RWPE1 (cell line): ENCODE measurements at regions not wholly inside any gene's neighbourhood (a gene's known extent, or its start where the extent isn't known, plus 50 kb on each side); places are given as distances from the start of the nearest gene placed in this dataset.
"Not testable (repeated sequence)": the region's sequence is repeated elsewhere in the genome, so short reads cannot be mapped to it uniquely, and the experiment has no call there.

ENCODE experiments used
- CTCF ChIA-PET: fragments of 350-600 bp; sonication (Branson Sonifier 250); formaldehyde crosslinking; extraction: SDS; loops from one replicate; lab custom pipeline; 2021; lab: Yijun Ruan, JAX
- POLR2A ChIA-PET: fragments of 400-600 bp; formaldehyde crosslinking; extraction: SDS; loops from one replicate; lab custom pipeline; 2020; ENCODE audit warnings: antibody characterized with exemption; ENCODE audit not compliant: low non-redundant PET; lab: Yijun Ruan, JAX
- DNase-seq: peaks from one replicate; pipeline ENCODE4 v3.0.0; 2012; ENCODE audit warnings: low spot score
- H3K27ac ChIP-seq: fragments of 450-650 bp; 2 replicates; pipeline ENCODE4 v1.5.1; 2017
- TF ChIP-seq, protein P1 (sequence below): fragments of 450-650 bp; conservative IDR thresholded peaks from 2 replicates; pipeline ENCODE4 v1.5.1; 2017; ENCODE audit warnings: low read depth, mild to moderate bottlenecking

DNA sequence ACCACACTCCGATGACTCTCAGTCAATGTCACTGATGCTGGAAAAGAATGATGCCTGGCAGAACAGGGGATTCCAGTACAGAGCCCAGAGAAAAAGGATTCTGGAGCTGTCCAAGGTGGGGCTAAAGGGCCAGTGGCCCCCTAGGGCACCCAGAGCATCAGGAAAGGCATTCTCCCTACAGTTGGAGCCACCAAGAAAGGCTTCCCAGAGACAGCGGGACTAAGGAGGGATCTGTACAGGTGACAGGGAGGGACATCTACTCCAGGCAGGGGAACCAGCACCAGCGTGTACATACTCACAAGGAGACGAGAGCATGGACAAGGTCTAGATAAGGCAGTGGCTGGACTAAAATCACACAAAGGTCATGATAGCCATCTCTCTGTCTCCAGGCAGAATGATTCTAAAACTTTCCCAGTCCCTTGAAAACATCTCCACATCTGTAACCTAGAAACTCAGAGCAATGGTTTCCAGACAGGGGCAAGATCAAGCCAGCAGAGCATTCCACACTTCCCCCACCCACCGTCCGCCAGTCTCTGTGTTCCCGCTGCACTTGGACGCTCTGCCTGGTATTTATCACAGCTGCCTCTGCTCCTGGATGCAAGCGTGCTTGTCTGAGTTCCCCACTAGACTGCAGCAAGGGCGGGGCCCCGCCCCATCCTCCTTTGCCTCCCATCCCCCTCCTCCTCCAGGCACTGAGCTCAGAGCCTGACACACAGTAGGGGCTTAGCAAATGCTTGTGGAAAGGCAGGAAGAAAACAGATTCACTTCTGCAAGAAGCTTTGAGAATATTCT is 111.6 kb upstream of the ZC3H12A start:
- DNase-seq, result no peak
- H3K27ac ChIP-seq, result no peak overlapping the region
- ChIA-PET POLR2A (no interaction called here), CTCF (no interaction called here)
- TF ChIP-seq, protein P1, sequence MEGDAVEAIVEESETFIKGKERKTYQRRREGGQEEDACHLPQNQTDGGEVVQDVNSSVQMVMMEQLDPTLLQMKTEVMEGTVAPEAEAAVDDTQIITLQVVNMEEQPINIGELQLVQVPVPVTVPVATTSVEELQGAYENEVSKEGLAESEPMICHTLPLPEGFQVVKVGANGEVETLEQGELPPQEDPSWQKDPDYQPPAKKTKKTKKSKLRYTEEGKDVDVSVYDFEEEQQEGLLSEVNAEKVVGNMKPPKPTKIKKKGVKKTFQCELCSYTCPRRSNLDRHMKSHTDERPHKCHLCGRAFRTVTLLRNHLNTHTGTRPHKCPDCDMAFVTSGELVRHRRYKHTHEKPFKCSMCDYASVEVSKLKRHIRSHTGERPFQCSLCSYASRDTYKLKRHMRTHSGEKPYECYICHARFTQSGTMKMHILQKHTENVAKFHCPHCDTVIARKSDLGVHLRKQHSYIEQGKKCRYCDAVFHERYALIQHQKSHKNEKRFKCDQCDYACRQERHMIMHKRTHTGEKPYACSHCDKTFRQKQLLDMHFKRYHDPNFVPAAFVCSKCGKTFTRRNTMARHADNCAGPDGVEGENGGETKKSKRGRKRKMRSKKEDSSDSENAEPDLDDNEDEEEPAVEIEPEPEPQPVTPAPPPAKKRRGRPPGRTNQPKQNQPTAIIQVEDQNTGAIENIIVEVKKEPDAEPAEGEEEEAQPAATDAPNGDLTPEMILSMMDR, result no peak

DNA sequence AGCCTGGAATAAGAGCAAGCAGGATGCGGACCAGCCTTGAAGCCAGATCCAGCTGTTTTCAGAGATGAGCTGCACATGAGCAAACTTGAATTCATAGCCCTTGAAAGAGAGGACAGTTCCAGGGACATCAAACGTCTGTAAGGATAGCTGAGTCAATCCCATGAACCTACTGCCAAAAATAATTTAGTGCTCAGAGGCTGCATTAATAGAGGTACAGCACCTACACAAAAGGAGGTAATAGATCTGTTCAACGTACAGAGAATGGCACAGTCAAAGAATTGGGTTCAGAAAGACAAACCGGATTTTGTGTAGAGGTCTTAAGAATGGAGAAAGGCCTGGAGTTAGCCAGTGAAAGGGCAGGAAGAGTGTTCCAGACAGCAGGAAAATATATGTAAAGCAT is 110.8 kb upstream of the ZC3H12A start:
- TF ChIP-seq, protein P1, result no peak
- DNase-seq, result no peak
- H3K27ac ChIP-seq, result no peak overlapping the region
- POLR2A ChIA-PET, result no interaction called here
- CTCF ChIA-PET, result no interaction called here

DNA sequence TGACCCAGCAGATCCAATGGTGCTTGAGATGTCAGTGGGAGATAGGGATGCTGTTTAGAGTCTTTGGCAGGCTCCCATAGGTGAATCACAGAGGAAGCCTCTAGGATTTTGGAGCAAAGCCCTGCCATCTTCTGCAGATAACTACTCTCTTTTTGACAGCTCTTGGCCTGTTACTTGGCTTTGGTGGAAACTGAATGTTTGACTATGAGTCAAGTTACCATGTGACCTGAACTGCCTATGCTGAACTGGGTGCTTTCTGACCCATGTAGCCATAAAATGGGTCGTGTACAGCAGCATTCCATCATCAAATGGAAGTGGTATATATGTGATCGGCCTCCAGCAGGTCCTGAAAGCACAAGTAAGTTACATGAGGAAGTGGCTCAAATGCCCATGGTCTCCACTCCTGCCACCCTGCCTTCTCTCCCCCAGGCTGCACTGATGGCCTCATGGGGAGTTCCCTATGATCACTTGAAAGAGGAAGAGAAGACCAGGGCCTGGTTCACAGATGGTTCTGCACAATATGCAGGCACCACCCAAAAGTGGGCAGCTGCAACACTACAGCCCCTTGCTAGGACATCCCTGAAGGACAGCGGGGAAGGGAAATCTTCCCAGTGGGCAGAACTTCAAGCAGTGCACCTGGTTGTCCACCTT is 105.6 kb upstream of the ZC3H12A start:
- POLR2A ChIA-PET, DNase-seq, CTCF ChIA-PET, H3K27ac ChIP-seq: not testable (repeated sequence)

DNA sequence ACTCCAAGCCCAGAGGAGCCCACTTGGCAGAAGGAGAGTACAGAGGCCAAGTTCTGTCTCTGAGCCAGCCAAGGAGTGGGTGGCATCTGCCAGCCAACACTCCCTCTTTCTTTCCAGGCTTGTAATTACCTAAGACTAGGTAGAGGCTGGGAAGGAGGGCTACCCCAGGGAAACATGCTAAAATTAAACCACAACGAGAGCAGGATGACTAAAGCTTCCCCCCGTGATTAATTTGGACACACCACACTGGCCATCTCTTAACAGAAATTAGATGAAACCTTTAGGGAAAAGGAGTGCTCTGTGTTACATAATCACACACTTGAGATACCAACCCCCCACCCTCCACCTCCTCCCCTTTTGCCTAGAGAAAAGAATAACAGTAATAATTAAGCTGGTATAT is 102.1 kb upstream of the ZC3H12A start:
- no peak for DNase-seq
- POLR2A ChIA-PET, result no interaction called here
- CTCF ChIA-PET, result no interaction called here
- H3K27ac ChIP-seq, result no peak overlapping the region
- TF ChIP-seq, protein P1, result no peak

DNA sequence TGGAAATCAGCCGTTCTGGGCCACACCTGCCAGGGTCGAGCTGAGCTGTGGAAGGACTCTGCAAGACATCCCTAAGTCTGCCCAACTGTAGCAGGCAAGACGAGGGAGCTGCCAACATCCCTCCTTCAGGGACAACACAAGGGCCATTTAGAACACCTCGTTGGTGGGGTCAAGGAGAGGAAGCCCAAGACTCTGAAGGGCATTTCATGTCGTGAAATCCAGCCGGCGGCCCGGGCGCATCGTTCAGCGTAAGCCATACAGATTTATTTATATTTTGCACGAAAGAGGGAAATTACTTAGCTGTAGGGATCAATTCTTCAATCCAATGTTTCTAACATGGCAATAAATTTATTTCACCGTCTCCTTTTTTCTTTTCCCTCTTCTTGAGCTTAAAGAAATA is 101.7 kb upstream of the ZC3H12A start:
- POLR2A ChIA-PET, result no interaction called here
- H3K27ac ChIP-seq, result no peak overlapping the region
- no peak for DNase-seq
- TF ChIP-seq, protein P1, result no peak
- CTCF ChIA-PET, result no interaction called here

DNA sequence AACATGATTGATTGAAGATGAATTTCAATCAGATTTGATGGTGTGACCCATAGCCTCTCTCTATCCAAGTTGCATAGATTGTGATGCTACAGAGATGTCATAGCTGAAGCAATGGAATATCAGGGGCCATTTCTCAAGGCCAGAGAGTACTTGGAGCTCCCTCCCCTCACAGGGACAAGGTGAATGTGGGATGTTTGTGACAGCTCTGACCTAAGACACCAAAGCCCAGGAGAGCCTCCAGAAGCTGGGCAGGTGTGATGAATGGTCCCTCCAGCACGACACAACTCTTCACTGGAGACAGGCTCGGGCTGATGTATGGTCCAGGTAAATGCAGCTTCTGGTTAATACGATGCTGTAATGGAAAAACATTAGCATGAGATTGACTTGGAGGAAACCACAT is 101.0 kb upstream of the ZC3H12A start:
- DNase-seq, result no peak
- ChIA-PET CTCF (no interaction called here), POLR2A (no interaction called here)
- TF ChIP-seq, protein P1, result no peak
- H3K27ac ChIP-seq, result no peak overlapping the region

DNA sequence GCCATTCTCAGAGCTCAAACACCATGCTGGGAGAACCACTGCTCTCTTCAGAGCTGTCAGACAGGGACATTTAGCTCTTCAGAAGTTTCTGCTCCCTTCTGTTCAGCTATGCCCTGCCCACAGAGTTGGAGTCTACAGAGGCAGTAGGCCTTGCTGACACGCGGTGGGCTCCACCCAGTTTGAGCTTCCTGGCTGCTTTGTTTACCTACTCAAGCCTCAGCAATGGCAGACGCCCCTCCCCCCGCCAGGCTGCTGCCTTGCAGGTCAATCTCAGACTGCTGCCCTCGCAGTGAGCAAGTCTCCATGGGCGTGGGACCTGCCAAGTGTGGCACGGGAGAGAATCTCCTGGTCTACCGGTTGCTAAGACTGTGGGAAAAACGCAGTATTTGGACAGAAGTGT is 93.8 kb upstream of the ZC3H12A start:
- H3K27ac ChIP-seq, DNase-seq, POLR2A ChIA-PET, CTCF ChIA-PET: not testable (repeated sequence)
